Heart left ventricle (tissue), 13 donors: ENCODE measurements at regions not wholly inside any gene's neighbourhood (a gene's known extent, or its start where the extent isn't known, plus 50 kb on each side); places are given as distances from the start of the nearest gene placed in this dataset.

Source experiments
- CTCF ChIP-seq, 12 donors: fragments of 200-600 bp; sonication (generic) in 4 of 12; IDR thresholded peaks; one replicate each; pipeline versions ENCODE4 v1.5.0 to v1.8.0; 2018 to 2022; ENCODE audit warnings: antibody characterized with exemption in 12 of 12, mild to moderate bottlenecking in 5 of 12
- POLR2A ChIP-seq, 2 donors: fragments of 450-650 bp; IDR thresholded peaks; one replicate each; pipeline ENCODE4 v1.6.1; 2017; ENCODE audit warnings: antibody characterized with exemption in 2 of 2, mild to moderate bottlenecking in 2 of 2, moderate library complexity in 2 of 2
- donor health status: ischemic (EF 13 %, LVEDD 7.1; RV severe dilation, severe dysfunction).
- donor health status: DM: no; HTN: yes; CAD: no.
- donor health status: DM: no; HTN: no; CAD: no.
- donor health status: ischemic (EF 25% LVEDD 6.9; RV normal size, moderate dysfunction).
- donor health status: ischemic (EF 25% LVEDD 5.7; RV mildly dilated, moderate dysfunction).
- donor health status: ischemic (EF 35%, LVEDD 5.7; RV mildly dilated, moderate dysfunction).
- donor health status: nonischemic (EF 11% LVEDD 7.7; RV severe dilation, severe dysfunction).
- donor health status: DM: yes; HTN: yes; CAD: no.
- donor health status: PGD.
- donor health status: ischemic (EF 29% LVEDD 5.4; RV normal size, mild dysfunction).
- donor health status: nonischemic (EF 23%, LVEDD 6.1; RV moderate dilation, normal function).

GRCh38 chr1:55929652-55930051, 649.7 kb downstream of the PLPP3 start:
- TF ChIP-seq CTCF (IDR thresholded peaks at IDR 0.05) (no peak), POLR2A (IDR thresholded peaks at IDR 0.05) (no peak)
